ENCODE measurements at regions not wholly inside any gene's neighbourhood (a gene's known extent, or its start where the extent isn't known, plus 50 kb on each side); places are given as distances from the start of the nearest gene placed in this dataset.

DNA sequence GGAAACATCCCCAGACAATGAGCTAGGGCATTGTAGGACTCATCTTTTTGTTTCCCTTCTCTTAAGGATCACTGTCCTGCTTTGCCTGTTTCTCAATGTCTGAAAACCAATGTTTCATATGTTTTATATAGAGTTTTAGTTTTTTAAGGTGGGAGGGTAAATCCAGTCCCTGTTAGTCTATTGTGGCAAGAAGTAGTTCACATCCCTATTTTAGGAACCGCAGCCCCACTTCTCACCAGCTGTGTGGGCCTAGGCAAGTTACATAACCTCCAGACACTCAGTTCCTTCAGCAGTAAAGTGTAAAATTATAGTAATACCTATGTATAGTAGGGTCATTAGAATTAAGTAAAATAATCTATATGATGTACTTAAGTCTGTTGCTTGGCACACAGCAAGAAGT is 105.8 kb upstream of the WLS start:
- DNase-seq, result no peak
- intact Hi-C loops (cut with DNase I), result no loop called here
- no peaks in the 10 kb centered on the region for H3K27me3 ChIP-seq
- peaks cover 0 to 5% (median 0%) of the 10 kb centered on the region in 3 donors for H3K4me1 ChIP-seq
- H3K27ac ChIP-seq, result no peak overlapping the region
- no peak overlapping the region for H3K4me3 ChIP-seq
- no peaks in the 10 kb centered on the region for H3K9me3 ChIP-seq
- TF ChIP-seq POLR2A (IDR thresholded peaks at IDR 0.05), result no peak
- TF ChIP-seq, protein P1, sequence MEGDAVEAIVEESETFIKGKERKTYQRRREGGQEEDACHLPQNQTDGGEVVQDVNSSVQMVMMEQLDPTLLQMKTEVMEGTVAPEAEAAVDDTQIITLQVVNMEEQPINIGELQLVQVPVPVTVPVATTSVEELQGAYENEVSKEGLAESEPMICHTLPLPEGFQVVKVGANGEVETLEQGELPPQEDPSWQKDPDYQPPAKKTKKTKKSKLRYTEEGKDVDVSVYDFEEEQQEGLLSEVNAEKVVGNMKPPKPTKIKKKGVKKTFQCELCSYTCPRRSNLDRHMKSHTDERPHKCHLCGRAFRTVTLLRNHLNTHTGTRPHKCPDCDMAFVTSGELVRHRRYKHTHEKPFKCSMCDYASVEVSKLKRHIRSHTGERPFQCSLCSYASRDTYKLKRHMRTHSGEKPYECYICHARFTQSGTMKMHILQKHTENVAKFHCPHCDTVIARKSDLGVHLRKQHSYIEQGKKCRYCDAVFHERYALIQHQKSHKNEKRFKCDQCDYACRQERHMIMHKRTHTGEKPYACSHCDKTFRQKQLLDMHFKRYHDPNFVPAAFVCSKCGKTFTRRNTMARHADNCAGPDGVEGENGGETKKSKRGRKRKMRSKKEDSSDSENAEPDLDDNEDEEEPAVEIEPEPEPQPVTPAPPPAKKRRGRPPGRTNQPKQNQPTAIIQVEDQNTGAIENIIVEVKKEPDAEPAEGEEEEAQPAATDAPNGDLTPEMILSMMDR (IDR thresholded peaks at IDR 0.05), result no peak
- no peaks in the 10 kb centered on the region for H3K36me3 ChIP-seq
- WGBS, 2 donors, result 79 to 92% methylated on average over 1 of the region's 1 CpG

DNA sequence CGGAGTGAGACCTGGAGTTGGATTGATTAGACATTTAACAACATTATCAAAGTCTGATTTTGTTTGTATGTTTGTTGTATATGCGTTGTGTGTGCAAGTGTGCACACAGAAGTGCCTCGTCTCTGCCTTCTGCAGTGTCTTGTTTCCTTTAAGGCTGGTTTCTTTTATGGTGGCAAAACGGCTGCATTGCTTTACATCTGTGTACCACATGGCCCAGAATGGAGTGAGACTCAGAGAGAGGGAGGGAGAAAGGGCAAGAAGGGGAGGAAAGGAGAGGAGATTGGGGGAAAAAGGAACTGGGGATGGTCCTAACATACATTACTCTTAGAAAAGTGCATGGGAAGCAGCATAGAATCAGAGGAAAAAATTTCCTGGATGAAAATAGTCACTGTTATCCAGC is 99.7 kb upstream of the WLS start:
- Histone ChIP-seq H3K9me3 (no peaks in the 10 kb centered on the region), H3K4me1 (no peaks in the 10 kb centered on the region), H3K36me3 (no peaks in the 10 kb centered on the region), H3K4me3 (no peak overlapping the region), H3K27me3 (no peaks in the 10 kb centered on the region), H3K27ac (no peak overlapping the region)
- no peak for TF ChIP-seq POLR2A (IDR thresholded peaks at IDR 0.05)
- TF ChIP-seq, protein P1 (IDR thresholded peaks at IDR 0.05), result no peak
- 66 to 77% methylated on average over 4 of the region's 4 CpGs for WGBS, 2 donors
- no peak for DNase-seq
- intact Hi-C loops (cut with DNase I), result no loop called here

DNA sequence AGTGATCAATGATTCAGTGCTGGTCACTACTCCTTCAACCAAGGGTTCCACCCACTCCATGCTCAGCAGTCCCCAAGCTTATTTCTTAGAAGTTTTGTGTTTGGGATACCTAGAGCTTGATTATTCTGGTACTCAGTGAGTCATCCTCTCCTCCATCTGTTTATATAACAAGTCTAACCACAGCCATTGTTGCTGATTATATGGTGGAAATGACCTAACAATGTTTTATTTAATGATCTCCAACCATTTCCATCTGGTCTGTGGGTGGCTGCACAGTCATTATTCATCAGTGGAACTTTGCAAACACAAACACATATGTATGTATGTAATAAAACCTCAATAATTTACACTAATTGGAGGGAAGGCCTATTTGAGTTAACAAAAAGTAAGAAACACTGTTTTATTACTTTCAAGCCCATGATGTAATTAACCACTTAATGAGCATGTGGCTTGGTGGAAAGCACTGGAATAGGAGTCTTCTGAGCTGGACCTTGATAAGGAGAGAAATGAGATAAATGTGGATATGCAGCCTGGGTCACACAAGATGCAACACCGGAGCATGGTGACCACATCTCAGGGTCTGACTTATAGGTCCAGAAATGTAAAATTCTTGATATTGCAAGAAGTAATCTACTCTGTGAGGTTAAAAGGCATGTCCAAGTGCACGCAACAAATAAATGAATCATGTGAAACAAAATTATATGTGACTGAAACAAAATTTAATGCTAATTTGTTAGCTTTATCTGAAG is 99.0 kb upstream of the WLS start:
- intact Hi-C loops (cut with DNase I), result no loop called here
- 81 to 94% methylated on average over 2 of the region's 2 CpGs for WGBS, 2 donors
- no peak for DNase-seq
- Histone ChIP-seq H3K4me3 (no peak overlapping the region), H3K27ac (no peak overlapping the region), H3K36me3 (no peaks in the 10 kb centered on the region), H3K27me3 (no peaks in the 10 kb centered on the region), H3K9me3 (no peaks in the 10 kb centered on the region), H3K4me1 (no peaks in the 10 kb centered on the region)
- TF ChIP-seq POLR2A (IDR thresholded peaks at IDR 0.05), result no peak
- TF ChIP-seq, protein P1 (IDR thresholded peaks at IDR 0.05), result no peak

DNA sequence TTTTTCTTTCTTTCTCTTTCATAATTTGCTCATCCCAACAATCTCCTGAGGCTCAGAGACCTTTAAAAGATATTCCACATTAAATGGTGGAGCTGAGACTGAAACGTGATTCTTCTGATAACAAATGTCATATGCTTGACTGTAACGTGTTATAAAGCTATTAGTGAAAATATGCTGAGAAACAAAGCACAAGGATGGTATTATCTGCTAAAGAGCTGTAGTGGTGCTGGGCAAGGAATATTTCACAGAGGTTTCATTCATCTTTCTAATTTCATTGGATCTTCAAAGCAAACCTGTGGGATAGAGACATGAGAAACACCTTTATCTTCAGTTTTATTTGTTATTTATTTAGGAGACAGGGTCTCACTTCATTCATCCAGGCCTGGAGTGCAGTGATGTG is 98.1 kb upstream of the WLS start:
- Histone ChIP-seq H3K9me3 (no peaks in the 10 kb centered on the region), H3K36me3 (no peaks in the 10 kb centered on the region), H3K27ac (no peak overlapping the region), H3K27me3 (no peaks in the 10 kb centered on the region), H3K4me1 (no peaks in the 10 kb centered on the region), H3K4me3 (no peak overlapping the region)
- 60 to 72% methylated on average over 2 of the region's 2 CpGs for WGBS, 2 donors
- no peak for TF ChIP-seq POLR2A (IDR thresholded peaks at IDR 0.05)
- TF ChIP-seq, protein P1 (IDR thresholded peaks at IDR 0.05), result no peak
- intact Hi-C loops (cut with DNase I), result no loop called here
- no peak for DNase-seq

DNA sequence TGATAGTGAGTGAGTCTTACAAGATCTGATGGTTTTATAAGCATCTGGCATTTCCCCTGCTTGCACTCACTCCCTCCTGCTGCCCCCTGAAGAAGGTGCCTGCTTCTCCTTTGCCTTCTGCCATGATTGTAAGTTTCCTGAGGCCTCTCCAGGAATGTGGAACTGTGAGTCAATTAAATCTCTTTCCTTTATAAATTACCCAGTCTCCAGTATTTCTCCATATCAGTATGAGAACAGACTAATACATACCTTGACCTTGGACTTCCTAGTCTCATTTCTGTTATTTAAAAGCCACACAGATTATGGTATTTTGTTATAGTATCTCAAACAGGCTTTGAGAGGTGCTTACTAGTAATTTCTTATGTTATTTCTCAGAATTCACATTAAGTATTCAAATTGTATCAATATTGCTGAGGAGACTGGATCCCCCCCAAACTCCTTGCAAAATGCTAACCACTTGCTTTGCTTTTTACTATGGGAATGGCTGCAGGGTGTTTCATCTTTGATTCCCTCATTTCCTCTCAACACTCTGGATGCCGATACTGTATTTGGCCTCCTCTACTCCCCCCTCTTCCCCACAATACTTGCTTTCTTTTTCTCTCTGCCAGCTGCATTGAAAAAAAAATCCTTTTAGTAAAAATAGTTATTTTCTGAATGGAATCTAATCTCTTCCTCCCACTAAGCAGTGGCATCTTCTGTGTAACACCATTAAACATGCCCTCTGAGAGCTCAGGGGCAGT is 96.9 kb upstream of the WLS start:
- H3K4me3 ChIP-seq, result no peak overlapping the region
- no peaks in the 10 kb centered on the region for H3K9me3 ChIP-seq
- WGBS, 2 donors, result 50 to 52% methylated on average over 1 of the region's 1 CpG
- no peak for DNase-seq
- TF ChIP-seq, protein P1 (IDR thresholded peaks at IDR 0.05), result no peak
- TF ChIP-seq POLR2A (IDR thresholded peaks at IDR 0.05), result no peak
- intact Hi-C loops (cut with DNase I), result no loop called here
- H3K4me1 ChIP-seq, result no peaks in the 10 kb centered on the region
- H3K27me3 ChIP-seq, result no peaks in the 10 kb centered on the region
- no peak overlapping the region for H3K27ac ChIP-seq
- no peaks in the 10 kb centered on the region for H3K36me3 ChIP-seq
